ENCODE measurements at regions not wholly inside any gene's neighbourhood (a gene's known extent, or its start where the extent isn't known, plus 50 kb on each side); places are given as distances from the start of the nearest gene placed in this dataset.

- DNase-seq (no peak), ATAC-seq (replicated peaks in 1 of 4) (no peak)
- Mint-ChIP-seq H3K36me3 (no peaks in the 10 kb centered on the region), H3K9me3 (peaks cover 2 to 7% (median 7%) of the 10 kb centered on the region in 3 donors), H3K27ac (no peak overlapping the region), H3K4me3 (no peak overlapping the region), H3K4me1 (no peaks in the 10 kb centered on the region), H3K27me3 (peaks cover 0 to 12% of the 10 kb centered on the region in 2 donors)
- Histone ChIP-seq H3K9me3 (no peaks in the 10 kb centered on the region), H3K4me1 (ENCODE audit: control insufficient read depth in 1 of 2, extremely low read depth in 1 of 2, insufficient read depth in 2 of 2, low read length in 2 of 2) (no peaks in the 10 kb centered on the region), H3K36me3 (ENCODE audit: control insufficient read depth in 2 of 2, extremely low read depth in 1 of 2, insufficient read depth in 1 of 2, low read length in 1 of 2) (no peaks in the 10 kb centered on the region), H3K27ac (ENCODE audit: low read length) (no peak overlapping the region), H3K4me3 (ENCODE audit: control insufficient read depth in 1 of 2, extremely low read depth in 1 of 2, low read length in 1 of 2) (no peak overlapping the region), H3K27me3 (replicated peaks in 1 of 2; ENCODE audit: control insufficient read depth in 2 of 2, extremely low read depth in 1 of 2, insufficient read depth in 2 of 2, low read length in 1 of 2) (peaks cover 0 to 5% of the 10 kb centered on the region in 2 experiments)
- POLR2A ChIA-PET, result no interaction called here
- CTCF ChIA-PET, result no interaction called here
- WGBS (ENCODE audit: insufficient coverage), result 55% methylated on average over 2 of the region's 3 CpGs
Measured at GRCh38 chr18:22473366-22473765, 55.7 kb upstream of the CTAGE1 start.

- peaks cover 0 to 12% of the 10 kb centered on the region in 2 donors for H3K27me3 Mint-ChIP-seq
- H3K27ac Mint-ChIP-seq, result no peak overlapping the region
- H3K27ac ChIP-seq (ENCODE audit: low read length), result no peak overlapping the region
- no peaks in the 10 kb centered on the region for H3K9me3 ChIP-seq
- no peak overlapping the region for H3K4me3 ChIP-seq (ENCODE audit: control insufficient read depth in 1 of 2, extremely low read depth in 1 of 2, low read length in 1 of 2)
- WGBS (ENCODE audit: insufficient coverage), result no CpG with 5 or more reads among the region's 7 CpGs
- H3K4me1 ChIP-seq (ENCODE audit: control insufficient read depth in 1 of 2, extremely low read depth in 1 of 2, insufficient read depth in 2 of 2, low read length in 2 of 2), result no peaks in the 10 kb centered on the region
- no peaks in the 10 kb centered on the region for H3K36me3 ChIP-seq (ENCODE audit: control insufficient read depth in 2 of 2, extremely low read depth in 1 of 2, insufficient read depth in 1 of 2, low read length in 1 of 2)
- H3K9me3 Mint-ChIP-seq, result peaks cover 2 to 7% (median 4%) of the 10 kb centered on the region in 3 donors
- H3K4me3 Mint-ChIP-seq, result no peak overlapping the region
- H3K4me1 Mint-ChIP-seq, result no peaks in the 10 kb centered on the region
- ChIA-PET POLR2A (no interaction called here), CTCF (no interaction called here)
- no peak for DNase-seq
- ATAC-seq (replicated peaks in 1 of 4), result no peak
- no peaks in the 10 kb centered on the region for H3K36me3 Mint-ChIP-seq
- peaks cover 0 to 5% of the 10 kb centered on the region in 2 experiments for H3K27me3 ChIP-seq (replicated peaks in 1 of 2; ENCODE audit: control insufficient read depth in 2 of 2, extremely low read depth in 1 of 2, insufficient read depth in 2 of 2, low read length in 1 of 2)
Measured at GRCh38 chr18:22475426-22476100, 57.8 kb upstream of the CTAGE1 start.

- whole genome bisulfite sequencing (ENCODE audit: insufficient coverage), result 93% methylated on average over 1 of the region's 1 CpG
Measured at GRCh38 chr18:22477222-22477621, 59.5 kb upstream of the CTAGE1 start.

GRCh38 chr18:22482948-22483347 is 65.2 kb upstream of the CTAGE1 start:
- WGBS (ENCODE audit: insufficient coverage), result 83% methylated on average over 1 of the region's 3 CpGs
- H3K27ac Mint-ChIP-seq, result no peak overlapping the region
- ATAC-seq (replicated peaks in 1 of 4) (no peak), DNase-seq (no peak)
- no peaks in the 10 kb centered on the region for H3K36me3 Mint-ChIP-seq
- H3K27me3 ChIP-seq (replicated peaks in 1 of 2; ENCODE audit: control insufficient read depth in 2 of 2, extremely low read depth in 1 of 2, insufficient read depth in 2 of 2, low read length in 1 of 2), result no peaks in the 10 kb centered on the region
- H3K4me1 Mint-ChIP-seq, result no peaks in the 10 kb centered on the region
- H3K27me3 Mint-ChIP-seq, result no peaks in the 10 kb centered on the region
- H3K4me3 Mint-ChIP-seq, result no peak overlapping the region
- CTCF ChIA-PET, result no interaction called here
- H3K36me3 ChIP-seq (ENCODE audit: control insufficient read depth in 2 of 2, extremely low read depth in 1 of 2, insufficient read depth in 1 of 2, low read length in 1 of 2), result no peaks in the 10 kb centered on the region
- no peaks in the 10 kb centered on the region for H3K9me3 ChIP-seq
- H3K4me3 ChIP-seq (ENCODE audit: control insufficient read depth in 1 of 2, extremely low read depth in 1 of 2, low read length in 1 of 2), result no peak overlapping the region
- POLR2A ChIA-PET, result no interaction called here
- peaks cover 0 to 8% (median 1%) of the 10 kb centered on the region in 3 donors for H3K9me3 Mint-ChIP-seq
- no peak overlapping the region for H3K27ac ChIP-seq (ENCODE audit: low read length)
- H3K4me1 ChIP-seq (ENCODE audit: control insufficient read depth in 1 of 2, extremely low read depth in 1 of 2, insufficient read depth in 2 of 2, low read length in 2 of 2), result no peaks in the 10 kb centered on the region

More at GRCh38 chr18:22477222-22477621, 59.5 kb upstream of the CTAGE1 start:
- Histone ChIP-seq H3K36me3 (ENCODE audit: control insufficient read depth in 2 of 2, extremely low read depth in 1 of 2, insufficient read depth in 1 of 2, low read length in 1 of 2) (no peaks in the 10 kb centered on the region), H3K9me3 (no peaks in the 10 kb centered on the region), H3K4me1 (ENCODE audit: control insufficient read depth in 1 of 2, extremely low read depth in 1 of 2, insufficient read depth in 2 of 2, low read length in 2 of 2) (no peaks in the 10 kb centered on the region), H3K27me3 (replicated peaks in 1 of 2; ENCODE audit: control insufficient read depth in 2 of 2, extremely low read depth in 1 of 2, insufficient read depth in 2 of 2, low read length in 1 of 2) (peaks cover 0 to 5% of the 10 kb centered on the region in 2 experiments), H3K4me3 (ENCODE audit: control insufficient read depth in 1 of 2, extremely low read depth in 1 of 2, low read length in 1 of 2) (no peak overlapping the region), H3K27ac (ENCODE audit: low read length) (no peak overlapping the region)
- Mint-ChIP-seq H3K27ac (no peak overlapping the region), H3K4me3 (no peak overlapping the region), H3K36me3 (no peaks in the 10 kb centered on the region), H3K9me3 (peaks cover 2 to 7% (median 7%) of the 10 kb centered on the region in 3 donors), H3K4me1 (no peaks in the 10 kb centered on the region), H3K27me3 (peaks cover 0 to 12% of the 10 kb centered on the region in 2 donors)
- CTCF ChIA-PET, result no interaction called here
- ATAC-seq (replicated peaks in 1 of 4), result no peak
- DNase-seq, result no peak
- POLR2A ChIA-PET, result no interaction called here

GRCh38 chr18:22483407-22483806 is 65.7 kb upstream of the CTAGE1 start:
- Histone ChIP-seq H3K36me3 (ENCODE audit: control insufficient read depth in 2 of 2, extremely low read depth in 1 of 2, insufficient read depth in 1 of 2, low read length in 1 of 2) (no peaks in the 10 kb centered on the region), H3K4me3 (ENCODE audit: control insufficient read depth in 1 of 2, extremely low read depth in 1 of 2, low read length in 1 of 2) (no peak overlapping the region), H3K9me3 (no peaks in the 10 kb centered on the region), H3K27ac (ENCODE audit: low read length) (no peak overlapping the region), H3K27me3 (replicated peaks in 1 of 2; ENCODE audit: control insufficient read depth in 2 of 2, extremely low read depth in 1 of 2, insufficient read depth in 2 of 2, low read length in 1 of 2) (no peaks in the 10 kb centered on the region), H3K4me1 (ENCODE audit: control insufficient read depth in 1 of 2, extremely low read depth in 1 of 2, insufficient read depth in 2 of 2, low read length in 2 of 2) (no peaks in the 10 kb centered on the region)
- Mint-ChIP-seq H3K4me1 (no peaks in the 10 kb centered on the region), H3K27ac (no peak overlapping the region), H3K4me3 (no peak overlapping the region), H3K27me3 (no peaks in the 10 kb centered on the region), H3K9me3 (peaks cover 0 to 8% (median 0%) of the 10 kb centered on the region in 3 donors), H3K36me3 (no peaks in the 10 kb centered on the region)
- POLR2A ChIA-PET, result no interaction called here
- ATAC-seq (replicated peaks in 1 of 4), result no peak
- DNase-seq, result no peak
- CTCF ChIA-PET, result no interaction called here
- WGBS (ENCODE audit: insufficient coverage), result 50% methylated on average over 3 of the region's 5 CpGs

- H3K27ac ChIP-seq (ENCODE audit: low read length), result no peak overlapping the region
- H3K9me3 Mint-ChIP-seq, result peaks cover 0 to 8% (median 5%) of the 10 kb centered on the region in 3 donors
- no peak overlapping the region for H3K4me3 Mint-ChIP-seq
- H3K4me1 Mint-ChIP-seq, result no peaks in the 10 kb centered on the region
- H3K27me3 ChIP-seq (replicated peaks in 1 of 2; ENCODE audit: control insufficient read depth in 2 of 2, extremely low read depth in 1 of 2, insufficient read depth in 2 of 2, low read length in 1 of 2), result peaks cover 0 to 4% of the 10 kb centered on the region in 2 experiments
- H3K36me3 Mint-ChIP-seq, result no peaks in the 10 kb centered on the region
- H3K4me3 ChIP-seq (ENCODE audit: control insufficient read depth in 1 of 2, extremely low read depth in 1 of 2, low read length in 1 of 2), result no peak overlapping the region
- H3K4me1 ChIP-seq (ENCODE audit: control insufficient read depth in 1 of 2, extremely low read depth in 1 of 2, insufficient read depth in 2 of 2, low read length in 2 of 2), result no peaks in the 10 kb centered on the region
- ATAC-seq (replicated peaks in 1 of 4), result no peak
- peaks cover 6 to 9% of the 10 kb centered on the region in 2 donors for H3K27me3 Mint-ChIP-seq
- POLR2A ChIA-PET, result no interaction called here
- WGBS (ENCODE audit: insufficient coverage), result no CpG with 5 or more reads among the region's 2 CpGs
- no peak overlapping the region for H3K27ac Mint-ChIP-seq
- no peaks in the 10 kb centered on the region for H3K9me3 ChIP-seq
- CTCF ChIA-PET, result no interaction called here
- H3K36me3 ChIP-seq (ENCODE audit: control insufficient read depth in 2 of 2, extremely low read depth in 1 of 2, insufficient read depth in 1 of 2, low read length in 1 of 2), result no peaks in the 10 kb centered on the region
- DNase-seq, result no peak
Measured at GRCh38 chr18:22484471-22484870, 66.8 kb upstream of the CTAGE1 start.
